Mesendoderm (in vitro differentiated cells): ENCODE measurements at regions not wholly inside any gene's neighbourhood (a gene's known extent, or its start where the extent isn't known, plus 50 kb on each side); places are given as distances from the start of the nearest gene placed in this dataset.
A peak's percentile ranks its signal among the peaks of the same experiment; 100 is the strongest.

Experiments
- DNase-seq: peaks from one replicate; pipeline ENCODE4 v3.0.0; 2013
- H2AK5ac ChIP-seq: 2 replicates; pipeline ENCODE4 v1.6.1; 2013; ENCODE audit warnings: low read length, inconsistent platforms
- H2BK120ac ChIP-seq: 2 replicates; pipeline ENCODE4 v1.6.1; 2013; ENCODE audit warnings: low read depth, mild to moderate bottlenecking, low read length, moderate library complexity, mixed read lengths
- H2BK15ac ChIP-seq: replicated peaks from 2 replicates; pipeline ENCODE4 v1.6.1; 2013; ENCODE audit warnings: low read depth, mild to moderate bottlenecking, moderate library complexity
- H2BK5ac ChIP-seq: 2 replicates; pipeline ENCODE4 v1.6.1; 2013; ENCODE audit warnings: low read length, inconsistent platforms
- H3K18ac ChIP-seq: 2 replicates; pipeline ENCODE4 v1.6.1; 2013; ENCODE audit warnings: mild to moderate bottlenecking, low read length, mixed read lengths
- H3K23ac ChIP-seq: one replicate; pipeline ENCODE4 v1.6.1; 2013; ENCODE audit warnings: low read length
- H3K27ac ChIP-seq: 2 replicates; pipeline ENCODE4 v1.5.1; 2013; ENCODE audit warnings: low read depth, mild to moderate bottlenecking, inconsistent platforms, low read length, moderate library complexity
- H3K27me3 ChIP-seq: 2 replicates; pipeline ENCODE4 v1.6.1; 2013; ENCODE audit warnings: low read length, control low read depth, mild to moderate bottlenecking, inconsistent platforms; ENCODE audit not compliant: insufficient read depth, poor library complexity
- H3K36me3 ChIP-seq: 2 replicates; pipeline ENCODE4 v1.6.1; 2013; ENCODE audit warnings: low read length, inconsistent platforms; ENCODE audit not compliant: control insufficient read depth, insufficient read depth
- H3K4ac ChIP-seq: one replicate; pipeline ENCODE4 v1.6.1; 2013; ENCODE audit warnings: low read depth, mild to moderate bottlenecking, low read length, moderate library complexity
- H3K4me1 ChIP-seq: 2 replicates; pipeline ENCODE4 v1.6.1; 2013; ENCODE audit warnings: low read depth, low read length, inconsistent platforms; ENCODE audit not compliant: control insufficient read depth
- H3K4me2 ChIP-seq: 2 replicates; pipeline ENCODE4 v1.6.1; 2013; ENCODE audit warnings: low read length
- H3K4me3 ChIP-seq: 2 replicates; pipeline ENCODE4 v1.5.1; 2013; ENCODE audit warnings: mild to moderate bottlenecking, low read length
- H3K56ac ChIP-seq: one replicate; pipeline ENCODE4 v1.6.1; 2013; ENCODE audit warnings: low read length
- H3K79me1 ChIP-seq: 2 replicates; pipeline ENCODE4 v1.6.1; 2013; ENCODE audit warnings: low read length, inconsistent platforms
- H3K79me2 ChIP-seq: 2 replicates; pipeline ENCODE4 v1.6.1; 2013; ENCODE audit warnings: mild to moderate bottlenecking, low read length; ENCODE audit not compliant: control insufficient read depth, insufficient read depth
- H3K9ac ChIP-seq: 2 replicates; pipeline ENCODE4 v1.6.1; 2013; ENCODE audit warnings: low read length, inconsistent platforms
- H4K5ac ChIP-seq: one replicate; pipeline ENCODE4 v1.6.1; 2013; ENCODE audit warnings: low read length
- H4K8ac ChIP-seq: one replicate; pipeline ENCODE4 v1.6.1; 2013; ENCODE audit warnings: low read depth, mild to moderate bottlenecking, control low read depth, low read length, moderate library complexity
- WGBS: extraction: QIAGEN DNeasy Blood & Tissue Kit; methylation state at CpG from one replicate; pipeline ENCODE4 v1.1.7; 2013; ENCODE audit warnings: low lambda C conversion rate, missing lambda C conversion rate; ENCODE audit not compliant: insufficient coverage; ENCODE audit errors: extremely low coverage; 5-methylcytosine and 5-hydroxymethylcytosine counted together

- H3K23ac ChIP-seq: no peak overlapping the region
- H3K27ac ChIP-seq: no peak overlapping the region
- H3K9ac ChIP-seq: no peak overlapping the region
- H2AK5ac ChIP-seq: no peak overlapping the region
- H2BK15ac ChIP-seq: no peak overlapping the region
- H3K18ac ChIP-seq: no peak overlapping the region
- H4K8ac ChIP-seq: no peak overlapping the region
- H3K79me1 ChIP-seq: no peaks in the 10 kb centered on the region
- H2BK120ac ChIP-seq: no peak overlapping the region
- H3K4ac ChIP-seq: no peak overlapping the region
- H3K56ac ChIP-seq: no peak overlapping the region
- H3K27me3 ChIP-seq: no peaks in the 10 kb centered on the region
- no peak overlapping the region for H2BK5ac ChIP-seq
- no peaks in the 10 kb centered on the region for H3K79me2 ChIP-seq
- H3K36me3 ChIP-seq: no peaks in the 10 kb centered on the region
- H3K4me2 ChIP-seq: no peak overlapping the region
- DNase-seq: no peak
- H3K4me1 ChIP-seq: no peaks in the 10 kb centered on the region
- H3K4me3 ChIP-seq: no peak overlapping the region
- WGBS: no CpG with 5 or more reads among the region's 2 CpGs
- H4K5ac ChIP-seq: no peak overlapping the region
Observed at GRCh38 chr5:164224236-164224635, 718.8 kb downstream of the MAT2B start.

GRCh38 chr5:164224772-164225171 lies 719.4 kb downstream of the MAT2B start:
- Histone ChIP-seq H3K9ac (no peak overlapping the region), H3K56ac (no peak overlapping the region), H4K8ac (no peak overlapping the region), H2BK15ac (no peak overlapping the region), H3K4ac (no peak overlapping the region), H2BK5ac (no peak overlapping the region), H3K23ac (no peak overlapping the region), H3K18ac (no peak overlapping the region), H3K79me2 (no peaks in the 10 kb centered on the region), H3K27ac (no peak overlapping the region), H3K4me1 (no peaks in the 10 kb centered on the region), H3K79me1 (no peaks in the 10 kb centered on the region), H3K36me3 (no peaks in the 10 kb centered on the region), H4K5ac (no peak overlapping the region), H2BK120ac (no peak overlapping the region), H2AK5ac (no peak overlapping the region), H3K4me2 (no peak overlapping the region), H3K27me3 (no peaks in the 10 kb centered on the region), H3K4me3 (no peak overlapping the region)
- WGBS: no CpG with 5 or more reads among the region's 2 CpGs
- peak; percentile 13 for DNase-seq

DNA sequence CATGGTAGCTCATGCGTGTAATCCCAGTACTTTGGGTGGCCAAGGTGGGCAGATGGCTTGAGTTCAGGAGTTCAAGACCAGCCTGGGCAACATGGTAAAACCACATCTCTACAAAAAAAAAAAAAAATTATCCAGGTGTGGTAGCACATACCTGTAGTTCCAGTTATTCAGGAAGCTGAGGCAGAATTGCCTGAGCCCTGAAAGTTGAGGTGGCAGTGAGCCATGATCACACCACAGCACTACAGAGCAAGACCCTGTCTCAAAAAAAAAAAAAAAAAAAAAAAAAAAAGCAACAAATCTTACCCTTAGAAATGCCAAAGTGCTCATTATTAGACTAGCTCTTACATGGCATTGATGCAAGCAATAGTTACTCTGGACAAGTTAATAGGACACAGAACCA lies 724.9 kb downstream of the MAT2B start:
- H2BK15ac ChIP-seq: no peak overlapping the region
- H2BK120ac ChIP-seq: no peak overlapping the region
- no peak overlapping the region for H3K56ac ChIP-seq
- H3K4me3 ChIP-seq: no peak overlapping the region
- no peak overlapping the region for H3K4ac ChIP-seq
- no CpG with 5 or more reads among the region's 1 CpG for WGBS
- H3K36me3 ChIP-seq: no peaks in the 10 kb centered on the region
- H3K23ac ChIP-seq: no peak overlapping the region
- no peaks in the 10 kb centered on the region for H3K79me2 ChIP-seq
- no peak overlapping the region for H2BK5ac ChIP-seq
- no peak overlapping the region for H3K9ac ChIP-seq
- no peak overlapping the region for H4K8ac ChIP-seq
- H3K27me3 ChIP-seq: no peaks in the 10 kb centered on the region
- no peaks in the 10 kb centered on the region for H3K4me1 ChIP-seq
- no peaks in the 10 kb centered on the region for H3K79me1 ChIP-seq
- no peak overlapping the region for H3K4me2 ChIP-seq
- no peak for DNase-seq
- H2AK5ac ChIP-seq: no peak overlapping the region
- H3K18ac ChIP-seq: no peak overlapping the region
- H4K5ac ChIP-seq: no peak overlapping the region
- H3K27ac ChIP-seq: no peak overlapping the region

GRCh38 chr5:164233791-164234190 lies 728.4 kb downstream of the MAT2B start:
- Histone ChIP-seq H3K27ac (no peak overlapping the region), H3K4me3 (no peak overlapping the region), H3K4me2 (no peak overlapping the region), H2BK5ac (no peak overlapping the region), H3K9ac (no peak overlapping the region), H3K27me3 (no peaks in the 10 kb centered on the region), H3K79me2 (no peaks in the 10 kb centered on the region), H4K5ac (no peak overlapping the region), H2AK5ac (no peak overlapping the region), H3K56ac (no peak overlapping the region), H3K36me3 (no peaks in the 10 kb centered on the region), H4K8ac (no peak overlapping the region), H3K4me1 (no peaks in the 10 kb centered on the region), H2BK120ac (no peak overlapping the region), H3K4ac (no peak overlapping the region), H2BK15ac (no peak overlapping the region), H3K18ac (no peak overlapping the region), H3K79me1 (no peaks in the 10 kb centered on the region), H3K23ac (no peak overlapping the region)
- DNase-seq: no peak
- no CpG with 5 or more reads among the region's 2 CpGs for WGBS

GRCh38 chr5:164234321-164234720 lies 728.9 kb downstream of the MAT2B start:
- Histone ChIP-seq H3K56ac (no peak overlapping the region), H3K27ac (no peak overlapping the region), H4K5ac (no peak overlapping the region), H3K27me3 (no peaks in the 10 kb centered on the region), H3K18ac (no peak overlapping the region), H2BK5ac (no peak overlapping the region), H3K4me1 (no peaks in the 10 kb centered on the region), H3K79me1 (no peaks in the 10 kb centered on the region), H2AK5ac (no peak overlapping the region), H3K4ac (no peak overlapping the region), H2BK120ac (no peak overlapping the region), H3K79me2 (no peaks in the 10 kb centered on the region), H3K36me3 (no peaks in the 10 kb centered on the region), H3K4me2 (no peak overlapping the region), H2BK15ac (no peak overlapping the region), H3K4me3 (no peak overlapping the region), H4K8ac (no peak overlapping the region), H3K23ac (no peak overlapping the region), H3K9ac (no peak overlapping the region)
- no peak for DNase-seq

GRCh38 chr5:164235300-164235891 lies 730.0 kb downstream of the MAT2B start:
- Histone ChIP-seq H2AK5ac (no peak overlapping the region), H3K36me3 (no peaks in the 10 kb centered on the region), H3K27ac (no peak overlapping the region), H2BK120ac (no peak overlapping the region), H3K23ac (no peak overlapping the region), H3K4ac (no peak overlapping the region), H3K79me2 (no peaks in the 10 kb centered on the region), H3K18ac (no peak overlapping the region), H4K5ac (no peak overlapping the region), H2BK5ac (no peak overlapping the region), H3K4me3 (no peak overlapping the region), H3K4me1 (no peaks in the 10 kb centered on the region), H3K79me1 (no peaks in the 10 kb centered on the region), H3K4me2 (no peak overlapping the region), H3K56ac (no peak overlapping the region), H2BK15ac (no peak overlapping the region), H3K9ac (no peak overlapping the region), H3K27me3 (no peaks in the 10 kb centered on the region), H4K8ac (no peak overlapping the region)
- DNase-seq: no peak
- no CpG with 5 or more reads among the region's 3 CpGs for WGBS
